Loucy (cell line): ENCODE measurements at regions not wholly inside any gene's neighbourhood (a gene's known extent, or its start where the extent isn't known, plus 50 kb on each side); places are given as distances from the start of the nearest gene placed in this dataset.

Experiments used
- EZH2phosphoT487 ChIP-seq: fragments of 200-600 bp; IDR thresholded peaks from 2 replicates; pipeline ENCODE4 v1.6.1; 2018; ENCODE audit warnings: antibody characterized with exemption, mild to moderate bottlenecking, moderate library complexity, borderline replicate concordance
- TF ChIP-seq, protein P1 (sequence below): fragments of 200-600 bp; sonication (generic); conservative IDR thresholded peaks from 2 replicates; pipeline ENCODE4 v1.5.1; 2014; ENCODE audit warnings: mild to moderate bottlenecking, antibody characterized with exemption, low read length

DNA sequence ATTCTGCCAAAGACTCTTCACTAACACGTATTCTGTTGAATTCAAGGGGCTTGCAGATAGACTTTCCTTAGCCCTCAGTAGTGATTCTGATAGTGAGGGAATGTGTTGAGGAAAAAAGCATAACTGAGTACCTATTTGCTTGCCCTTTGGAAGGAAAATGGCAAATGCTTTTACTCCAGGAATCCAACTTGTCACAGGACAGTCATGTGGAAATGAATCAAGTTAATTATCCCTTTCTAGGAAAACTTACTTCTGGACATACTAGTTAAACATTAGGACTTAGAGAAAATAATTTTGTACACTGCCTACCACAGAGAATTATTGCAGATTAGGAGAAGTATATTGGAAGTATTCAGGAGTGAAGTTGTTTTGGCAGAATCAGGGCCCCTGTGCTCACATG is 148.9 kb upstream of the SLC13A1 start:
- TF ChIP-seq, protein P1, sequence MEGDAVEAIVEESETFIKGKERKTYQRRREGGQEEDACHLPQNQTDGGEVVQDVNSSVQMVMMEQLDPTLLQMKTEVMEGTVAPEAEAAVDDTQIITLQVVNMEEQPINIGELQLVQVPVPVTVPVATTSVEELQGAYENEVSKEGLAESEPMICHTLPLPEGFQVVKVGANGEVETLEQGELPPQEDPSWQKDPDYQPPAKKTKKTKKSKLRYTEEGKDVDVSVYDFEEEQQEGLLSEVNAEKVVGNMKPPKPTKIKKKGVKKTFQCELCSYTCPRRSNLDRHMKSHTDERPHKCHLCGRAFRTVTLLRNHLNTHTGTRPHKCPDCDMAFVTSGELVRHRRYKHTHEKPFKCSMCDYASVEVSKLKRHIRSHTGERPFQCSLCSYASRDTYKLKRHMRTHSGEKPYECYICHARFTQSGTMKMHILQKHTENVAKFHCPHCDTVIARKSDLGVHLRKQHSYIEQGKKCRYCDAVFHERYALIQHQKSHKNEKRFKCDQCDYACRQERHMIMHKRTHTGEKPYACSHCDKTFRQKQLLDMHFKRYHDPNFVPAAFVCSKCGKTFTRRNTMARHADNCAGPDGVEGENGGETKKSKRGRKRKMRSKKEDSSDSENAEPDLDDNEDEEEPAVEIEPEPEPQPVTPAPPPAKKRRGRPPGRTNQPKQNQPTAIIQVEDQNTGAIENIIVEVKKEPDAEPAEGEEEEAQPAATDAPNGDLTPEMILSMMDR = no peak
- no peak for TF ChIP-seq EZH2phosphoT487
